ENCODE measurements at regions not wholly inside any gene's neighbourhood (a gene's known extent, or its start where the extent isn't known, plus 50 kb on each side); places are given as distances from the start of the nearest gene placed in this dataset.
"Not testable (repeated sequence)": the region's sequence is repeated elsewhere in the genome, so short reads cannot be mapped to it uniquely, and the experiment has no call there.

DNA sequence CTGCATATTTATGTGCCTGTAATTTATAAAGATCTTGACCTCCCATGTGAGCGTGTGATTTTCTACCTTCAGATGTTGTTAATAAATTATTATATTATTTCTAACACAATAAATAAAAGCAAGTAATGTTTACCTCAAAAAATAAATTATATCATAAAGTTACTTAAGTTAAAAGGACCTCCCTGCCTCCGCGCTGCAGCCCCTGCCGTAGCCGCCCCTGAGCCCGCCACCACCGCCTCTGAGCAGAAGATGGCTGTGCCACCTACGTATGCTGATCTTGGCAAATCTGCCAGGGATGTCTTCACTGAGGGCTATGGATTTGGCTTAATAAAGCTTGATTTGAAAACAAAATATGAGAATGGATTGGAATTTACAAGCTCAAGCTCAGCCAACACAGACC, 119.6 kb upstream of the BRWD3 start:
- Histone ChIP-seq H3K27me3 (no peaks in the 10 kb centered on the region), H3K9me3 (peaks cover 0 to 11% of the 10 kb centered on the region in 2 donors), H3K4me1 (no peaks in the 10 kb centered on the region), H3K27ac (no peak overlapping the region), H3K4me3 (no peak overlapping the region), H3K36me3 (no peaks in the 10 kb centered on the region)
- TF ChIP-seq, protein P1, sequence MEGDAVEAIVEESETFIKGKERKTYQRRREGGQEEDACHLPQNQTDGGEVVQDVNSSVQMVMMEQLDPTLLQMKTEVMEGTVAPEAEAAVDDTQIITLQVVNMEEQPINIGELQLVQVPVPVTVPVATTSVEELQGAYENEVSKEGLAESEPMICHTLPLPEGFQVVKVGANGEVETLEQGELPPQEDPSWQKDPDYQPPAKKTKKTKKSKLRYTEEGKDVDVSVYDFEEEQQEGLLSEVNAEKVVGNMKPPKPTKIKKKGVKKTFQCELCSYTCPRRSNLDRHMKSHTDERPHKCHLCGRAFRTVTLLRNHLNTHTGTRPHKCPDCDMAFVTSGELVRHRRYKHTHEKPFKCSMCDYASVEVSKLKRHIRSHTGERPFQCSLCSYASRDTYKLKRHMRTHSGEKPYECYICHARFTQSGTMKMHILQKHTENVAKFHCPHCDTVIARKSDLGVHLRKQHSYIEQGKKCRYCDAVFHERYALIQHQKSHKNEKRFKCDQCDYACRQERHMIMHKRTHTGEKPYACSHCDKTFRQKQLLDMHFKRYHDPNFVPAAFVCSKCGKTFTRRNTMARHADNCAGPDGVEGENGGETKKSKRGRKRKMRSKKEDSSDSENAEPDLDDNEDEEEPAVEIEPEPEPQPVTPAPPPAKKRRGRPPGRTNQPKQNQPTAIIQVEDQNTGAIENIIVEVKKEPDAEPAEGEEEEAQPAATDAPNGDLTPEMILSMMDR (IDR thresholded peaks at IDR 0.05) = no peak
- DNase-seq (ENCODE audit: low spot score in 2 of 2) = no peak
- intact Hi-C loops (cut with DNase I) = no loop called here

DNA sequence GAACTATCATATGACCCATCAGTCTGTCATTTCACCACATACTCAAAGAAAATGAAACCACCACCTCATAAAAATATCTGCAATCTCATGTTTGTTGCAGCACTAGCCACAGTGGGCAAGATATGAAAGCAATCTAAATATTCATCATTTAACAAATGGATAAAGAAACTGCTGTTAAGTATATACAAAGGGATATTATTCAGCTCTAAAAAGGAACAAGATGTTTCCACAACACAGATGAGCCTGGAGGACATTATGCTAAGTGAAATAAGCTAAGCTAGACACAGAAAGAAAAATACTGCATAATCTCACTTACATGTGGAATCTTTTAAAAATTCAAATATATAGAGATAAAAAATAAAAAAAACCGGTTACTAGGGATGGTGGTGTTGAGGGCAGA, 108.2 kb upstream of the BRWD3 start:
- no peaks in the 10 kb centered on the region for H3K36me3 ChIP-seq
- no peaks in the 10 kb centered on the region for H3K4me1 ChIP-seq
- peaks cover 0 to 4% of the 10 kb centered on the region in 2 donors for H3K9me3 ChIP-seq
- intact Hi-C loops (cut with DNase I) = no loop called here
- no peak overlapping the region for H3K27ac ChIP-seq
- no peaks in the 10 kb centered on the region for H3K27me3 ChIP-seq
- TF ChIP-seq, protein P1 (IDR thresholded peaks at IDR 0.05) = no peak
- DNase-seq (ENCODE audit: low spot score in 2 of 2) = no peak
- no peak overlapping the region for H3K4me3 ChIP-seq

DNA sequence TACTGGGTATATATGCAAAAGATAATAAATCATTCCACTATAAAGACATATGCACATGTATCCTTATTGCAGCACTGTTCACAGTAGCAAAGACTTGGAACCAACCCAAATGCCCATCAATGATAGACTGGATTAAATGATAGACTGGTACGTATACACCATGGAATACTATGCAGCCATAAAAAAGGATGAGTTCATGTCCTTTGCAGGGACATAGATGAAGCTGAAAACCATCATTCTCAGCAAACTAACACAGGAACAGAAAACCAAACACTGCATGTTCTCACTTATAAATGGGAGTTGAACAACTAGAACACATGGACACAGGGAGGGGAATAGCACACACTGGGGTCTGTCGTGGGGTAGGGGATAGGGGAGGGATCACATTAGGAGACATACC, 102.7 kb upstream of the BRWD3 start:
- H3K4me1 ChIP-seq; intact Hi-C loops (cut with DNase I); H3K27me3 ChIP-seq; H3K9me3 ChIP-seq; H3K36me3 ChIP-seq; DNase-seq (ENCODE audit: low spot score in 2 of 2); H3K4me3 ChIP-seq; H3K27ac ChIP-seq: not testable (repeated sequence)

DNA sequence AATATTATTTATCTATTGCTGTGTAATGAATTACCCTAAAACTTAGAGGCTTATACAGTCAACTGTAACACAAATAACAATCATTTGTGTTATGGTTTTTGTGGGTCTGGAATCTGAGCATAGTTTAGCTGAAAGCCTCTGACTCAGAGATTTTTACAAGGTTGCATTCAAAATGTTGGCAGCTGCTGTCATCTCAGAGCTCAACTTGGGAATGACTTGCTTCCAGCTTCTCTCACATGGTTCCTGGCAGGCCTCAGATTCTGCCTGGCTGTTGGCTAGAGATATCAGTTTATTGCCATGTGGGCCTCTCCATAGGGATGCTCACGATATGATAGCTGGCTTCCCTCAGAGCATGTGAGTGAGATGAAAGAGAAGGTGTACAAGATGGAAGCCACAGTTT, 70.2 kb upstream of the BRWD3 start:
- DNase-seq (ENCODE audit: low spot score in 2 of 2) = no peak
- Histone ChIP-seq H3K27me3 (no peaks in the 10 kb centered on the region), H3K27ac (no peak overlapping the region), H3K4me3 (no peak overlapping the region), H3K4me1 (no peaks in the 10 kb centered on the region), H3K36me3 (no peaks in the 10 kb centered on the region), H3K9me3 (no peaks in the 10 kb centered on the region)
- TF ChIP-seq, protein P1 (IDR thresholded peaks at IDR 0.05) = no peak
- intact Hi-C loops (cut with DNase I) = no loop called here

DNA sequence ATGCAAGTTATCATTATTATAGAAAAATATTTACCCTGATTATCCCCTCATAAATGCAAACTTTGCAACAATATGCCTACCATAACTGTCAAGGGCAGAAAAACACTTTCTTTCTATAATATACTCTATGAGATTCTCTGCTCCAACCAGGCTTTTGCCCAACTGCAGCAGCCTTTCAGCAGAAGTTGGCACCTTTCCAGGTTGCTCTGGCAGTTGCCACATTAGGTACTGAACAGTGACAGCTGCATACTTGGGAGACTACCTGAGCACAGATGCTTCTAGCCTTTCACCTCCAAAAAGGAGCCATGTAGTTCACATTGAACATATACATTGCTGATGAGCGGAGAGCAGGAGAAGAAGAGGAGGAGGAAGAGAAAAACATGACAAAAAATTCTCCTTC, 69.5 kb upstream of the BRWD3 start:
- Histone ChIP-seq H3K4me1 (no peaks in the 10 kb centered on the region), H3K9me3 (no peaks in the 10 kb centered on the region), H3K27me3 (no peaks in the 10 kb centered on the region), H3K27ac (no peak overlapping the region), H3K36me3 (no peaks in the 10 kb centered on the region), H3K4me3 (no peak overlapping the region)
- DNase-seq (ENCODE audit: low spot score in 2 of 2) = no peak
- TF ChIP-seq, protein P1 (IDR thresholded peaks at IDR 0.05) = no peak
- intact Hi-C loops (cut with DNase I) = no loop called here

DNA sequence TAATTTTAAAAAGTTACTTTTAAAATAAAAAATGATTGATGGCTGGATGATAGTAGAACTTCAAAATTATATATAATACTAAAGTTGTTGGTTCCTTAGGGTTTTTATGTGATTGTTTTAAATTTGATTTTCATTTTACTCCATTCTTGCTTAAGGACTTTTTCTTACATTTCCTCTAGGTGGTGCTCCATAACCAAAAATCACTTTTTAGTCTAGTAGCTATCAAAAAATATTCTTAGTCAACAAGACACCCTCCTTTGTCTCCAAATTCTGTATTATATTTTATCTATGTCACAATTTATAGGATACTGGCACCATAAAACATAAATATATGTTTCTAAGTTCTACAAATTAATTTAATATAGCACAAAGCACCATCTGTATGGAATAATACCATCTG, 67.2 kb upstream of the BRWD3 start:
- Histone ChIP-seq H3K27ac (no peak overlapping the region), H3K9me3 (no peaks in the 10 kb centered on the region), H3K36me3 (no peaks in the 10 kb centered on the region), H3K4me1 (no peaks in the 10 kb centered on the region), H3K4me3 (no peak overlapping the region), H3K27me3 (no peaks in the 10 kb centered on the region)
- TF ChIP-seq, protein P1 (IDR thresholded peaks at IDR 0.05) = peak in 1 of 3 experiments; percentile 46
- intact Hi-C loops (cut with DNase I) = no loop called here
- DNase-seq (ENCODE audit: low spot score in 2 of 2) = no peak

Measured in ascending aorta (tissue), 2 donors.